Osteoblast (primary cell): ENCODE measurements at regions not wholly inside any gene's neighbourhood (a gene's known extent, or its start where the extent isn't known, plus 50 kb on each side); places are given as distances from the start of the nearest gene placed in this dataset.

Experiments
- DNase-seq: peaks from one replicate; pipeline ENCODE4 v3.0.0; 2011; ENCODE audit warnings: low spot score, mixed read lengths; ENCODE audit not compliant: insufficient read length; ENCODE audit errors: missing footprints
- H2AFZ ChIP-seq: 2 replicates; pipeline ENCODE4 v1.6.0; 2011; ENCODE audit warnings: mild to moderate bottlenecking, low read length
- H3K27ac ChIP-seq: 2 replicates; pipeline ENCODE4 v1.5.1; 2011; ENCODE audit warnings: mild to moderate bottlenecking, low read depth, low read length, moderate library complexity
- H3K27me3 ChIP-seq: 2 replicates; pipeline ENCODE4 v1.6.0; 2012; ENCODE audit warnings: mild to moderate bottlenecking, control low read depth, inconsistent platforms, low read length, moderate library complexity; ENCODE audit not compliant: insufficient read depth
- H3K36me3 ChIP-seq: 2 replicates; pipeline ENCODE4 v1.5.1; 2011; ENCODE audit warnings: mild to moderate bottlenecking, low read length, control low read depth, moderate library complexity; ENCODE audit not compliant: insufficient read depth
- H3K4me1 ChIP-seq: 2 replicates; pipeline ENCODE4 v1.5.1; 2011; ENCODE audit warnings: mild to moderate bottlenecking, low read length, control low read depth, moderate library complexity; ENCODE audit not compliant: insufficient read depth
- H3K4me2 ChIP-seq: 2 replicates; pipeline ENCODE4 v1.6.0; 2011; ENCODE audit warnings: mild to moderate bottlenecking, low read length; ENCODE audit not compliant: insufficient read depth
- H3K4me3 ChIP-seq: fragments of 200-600 bp; sonication (generic); 3 replicates; pipeline ENCODE4 v1.5.1; 2012; ENCODE audit warnings: mild to moderate bottlenecking, low read length, inconsistent platforms; ENCODE audit not compliant: insufficient read depth
- H3K79me2 ChIP-seq: 2 replicates; pipeline ENCODE4 v1.6.0; 2012; ENCODE audit warnings: mild to moderate bottlenecking, low read length, control low read depth, inconsistent platforms; ENCODE audit not compliant: insufficient read depth
- H3K9me3 ChIP-seq: 2 replicates; pipeline ENCODE4 v1.5.1; 2011; ENCODE audit warnings: low read depth, low read length, control low read depth
- H4K20me1 ChIP-seq: 2 replicates; pipeline ENCODE4 v1.6.0; 2012; ENCODE audit warnings: mild to moderate bottlenecking, low read length, control low read depth; ENCODE audit not compliant: insufficient read depth
- TF ChIP-seq, protein P1 (sequence below): IDR thresholded peaks from 2 replicates; pipeline ENCODE4 v1.5.1; 2011; ENCODE audit warnings: mild to moderate bottlenecking, low read depth, low read length, moderate library complexity; ENCODE audit errors: extremely low read depth

DNA sequence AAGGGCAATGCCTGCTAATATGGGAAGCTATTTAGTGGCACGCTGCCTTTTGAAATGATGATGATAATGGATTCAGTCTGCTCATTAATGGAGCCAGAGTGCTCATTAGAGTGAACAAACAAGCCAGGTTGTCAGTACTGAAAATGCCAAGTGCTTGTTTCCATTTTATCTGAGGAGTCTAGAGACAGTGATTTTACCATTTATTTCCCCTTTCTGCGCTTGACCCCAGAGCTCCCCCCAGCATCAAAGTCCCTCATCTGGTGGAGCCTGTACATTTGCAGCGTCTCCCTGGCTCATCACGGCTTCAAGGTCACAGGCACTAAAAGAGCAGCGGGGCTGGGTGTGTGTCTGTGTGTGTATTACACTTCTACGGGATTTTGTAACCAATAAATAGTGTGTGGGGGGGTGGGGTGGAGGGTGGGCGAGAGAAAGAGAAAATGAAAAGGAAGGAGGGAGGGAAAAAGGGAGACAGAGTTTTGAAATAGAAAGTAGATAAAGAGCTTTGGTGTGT lies 553.8 kb downstream of the TFEC start:
- no peaks in the 10 kb centered on the region for H3K4me1 ChIP-seq
- no peaks in the 10 kb centered on the region for H4K20me1 ChIP-seq
- H3K36me3 ChIP-seq, result no peaks in the 10 kb centered on the region
- TF ChIP-seq, protein P1, sequence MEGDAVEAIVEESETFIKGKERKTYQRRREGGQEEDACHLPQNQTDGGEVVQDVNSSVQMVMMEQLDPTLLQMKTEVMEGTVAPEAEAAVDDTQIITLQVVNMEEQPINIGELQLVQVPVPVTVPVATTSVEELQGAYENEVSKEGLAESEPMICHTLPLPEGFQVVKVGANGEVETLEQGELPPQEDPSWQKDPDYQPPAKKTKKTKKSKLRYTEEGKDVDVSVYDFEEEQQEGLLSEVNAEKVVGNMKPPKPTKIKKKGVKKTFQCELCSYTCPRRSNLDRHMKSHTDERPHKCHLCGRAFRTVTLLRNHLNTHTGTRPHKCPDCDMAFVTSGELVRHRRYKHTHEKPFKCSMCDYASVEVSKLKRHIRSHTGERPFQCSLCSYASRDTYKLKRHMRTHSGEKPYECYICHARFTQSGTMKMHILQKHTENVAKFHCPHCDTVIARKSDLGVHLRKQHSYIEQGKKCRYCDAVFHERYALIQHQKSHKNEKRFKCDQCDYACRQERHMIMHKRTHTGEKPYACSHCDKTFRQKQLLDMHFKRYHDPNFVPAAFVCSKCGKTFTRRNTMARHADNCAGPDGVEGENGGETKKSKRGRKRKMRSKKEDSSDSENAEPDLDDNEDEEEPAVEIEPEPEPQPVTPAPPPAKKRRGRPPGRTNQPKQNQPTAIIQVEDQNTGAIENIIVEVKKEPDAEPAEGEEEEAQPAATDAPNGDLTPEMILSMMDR, result no peak
- no peak overlapping the region for H3K27ac ChIP-seq
- H2AFZ ChIP-seq, result peak overlapping the region; percentile 87
- peak overlapping the region; percentile 69 for H3K4me3 ChIP-seq
- no peaks in the 10 kb centered on the region for H3K9me3 ChIP-seq
- DNase-seq, result no peak
- H3K27me3 ChIP-seq, result no peaks in the 10 kb centered on the region
- no peaks in the 10 kb centered on the region for H3K79me2 ChIP-seq
- peak overlapping the region; percentile 75 for H3K4me2 ChIP-seq

DNA sequence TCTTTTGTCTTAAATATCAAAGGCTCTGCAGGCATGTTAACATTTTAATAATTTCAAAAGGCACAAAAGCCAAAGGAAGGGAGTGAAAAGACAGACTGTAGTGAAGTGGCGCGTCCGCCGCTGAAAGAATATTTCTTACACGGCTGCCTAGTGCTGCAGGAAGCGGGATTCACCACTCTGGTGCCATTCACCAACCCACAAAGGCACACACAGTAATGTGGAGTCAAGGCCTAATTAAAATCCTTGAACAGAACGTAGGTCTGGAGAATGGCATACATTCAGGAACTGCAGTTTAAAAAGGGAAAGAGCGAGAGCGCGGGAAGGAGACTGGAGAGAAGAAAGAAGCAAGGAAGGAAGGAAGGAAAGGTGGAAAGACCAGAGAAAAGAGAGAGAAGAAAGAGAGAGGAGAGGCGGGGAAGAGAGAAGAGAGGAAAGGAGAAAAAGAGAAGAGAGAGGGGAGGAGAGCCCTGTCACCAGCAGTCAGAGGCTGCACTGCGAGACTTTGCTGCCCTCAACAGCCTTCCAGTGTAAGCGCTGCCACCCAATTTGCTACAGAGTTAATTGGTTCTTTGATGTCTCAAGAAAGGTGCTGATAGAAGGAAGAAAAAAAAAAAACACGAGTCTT lies 554.0 kb downstream of the MDFIC start:
- no peaks in the 10 kb centered on the region for H3K4me1 ChIP-seq
- H2AFZ ChIP-seq, result no peak overlapping the region
- TF ChIP-seq, protein P1, result no peak
- H3K27ac ChIP-seq, result no peak overlapping the region
- DNase-seq, result no peak
- H3K79me2 ChIP-seq, result no peaks in the 10 kb centered on the region
- no peaks in the 10 kb centered on the region for H3K36me3 ChIP-seq
- H3K4me3 ChIP-seq, result no peak overlapping the region
- H3K4me2 ChIP-seq, result no peak overlapping the region
- no peaks in the 10 kb centered on the region for H3K27me3 ChIP-seq
- no peaks in the 10 kb centered on the region for H3K9me3 ChIP-seq
- no peaks in the 10 kb centered on the region for H4K20me1 ChIP-seq

DNA sequence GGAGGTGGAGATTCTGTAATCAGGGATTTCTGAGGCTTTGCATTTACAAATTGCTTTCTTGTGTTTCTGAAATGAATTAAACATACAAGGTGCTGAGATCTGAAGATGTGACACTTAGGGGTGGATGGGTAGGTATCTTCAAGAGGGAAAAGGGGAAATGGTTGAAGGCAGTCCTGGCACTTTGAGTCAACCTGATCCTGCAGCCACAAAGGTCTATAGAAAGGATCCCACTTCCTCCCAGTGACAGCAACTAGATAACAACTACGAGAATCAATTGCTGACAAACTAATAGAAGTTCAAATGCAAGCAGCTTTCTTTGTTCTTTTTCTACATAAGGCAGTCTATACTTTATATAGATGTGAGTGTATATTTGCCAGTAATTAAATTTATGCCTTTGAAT lies 553.3 kb downstream of the MDFIC start:
- H3K4me2 ChIP-seq, result no peak overlapping the region
- DNase-seq, result no peak
- no peak overlapping the region for H3K4me3 ChIP-seq
- H4K20me1 ChIP-seq, result no peaks in the 10 kb centered on the region
- no peak overlapping the region for H2AFZ ChIP-seq
- no peaks in the 10 kb centered on the region for H3K79me2 ChIP-seq
- no peaks in the 10 kb centered on the region for H3K27me3 ChIP-seq
- no peak overlapping the region for H3K27ac ChIP-seq
- H3K36me3 ChIP-seq, result no peaks in the 10 kb centered on the region
- no peaks in the 10 kb centered on the region for H3K9me3 ChIP-seq
- TF ChIP-seq, protein P1, result no peak
- H3K4me1 ChIP-seq, result no peaks in the 10 kb centered on the region

DNA sequence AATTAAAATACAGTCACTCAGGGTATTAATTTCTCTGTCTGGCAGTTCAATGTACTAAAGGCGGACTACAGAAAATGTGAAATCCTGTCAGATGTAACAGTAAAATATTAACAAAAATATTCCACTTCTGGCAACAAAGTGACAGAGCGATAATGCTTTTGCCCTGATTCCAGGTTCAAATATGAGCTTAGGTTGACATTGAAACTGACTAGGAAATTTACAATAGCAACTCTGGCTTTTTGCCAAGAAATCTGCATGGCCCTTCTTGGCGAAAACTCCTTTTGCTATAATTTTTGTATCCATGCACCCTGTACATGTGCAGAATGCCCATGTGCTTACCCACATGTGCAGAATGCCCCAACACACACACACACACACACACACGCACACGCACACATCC lies 552.2 kb downstream of the MDFIC start:
- TF ChIP-seq, protein P1, result no peak
- no peak overlapping the region for H3K27ac ChIP-seq
- no peak for DNase-seq
- H3K4me3 ChIP-seq, result no peak overlapping the region
- no peak overlapping the region for H2AFZ ChIP-seq
- H3K9me3 ChIP-seq, result no peaks in the 10 kb centered on the region
- H4K20me1 ChIP-seq, result no peaks in the 10 kb centered on the region
- no peaks in the 10 kb centered on the region for H3K4me1 ChIP-seq
- H3K79me2 ChIP-seq, result no peaks in the 10 kb centered on the region
- H3K36me3 ChIP-seq, result no peaks in the 10 kb centered on the region
- no peak overlapping the region for H3K4me2 ChIP-seq
- H3K27me3 ChIP-seq, result no peaks in the 10 kb centered on the region
